ENCODE measurements at regions not wholly inside any gene's neighbourhood (a gene's known extent, or its start where the extent isn't known, plus 50 kb on each side); places are given as distances from the start of the nearest gene placed in this dataset.
A peak's percentile ranks its signal among the peaks of the same experiment; 100 is the strongest.

DNA sequence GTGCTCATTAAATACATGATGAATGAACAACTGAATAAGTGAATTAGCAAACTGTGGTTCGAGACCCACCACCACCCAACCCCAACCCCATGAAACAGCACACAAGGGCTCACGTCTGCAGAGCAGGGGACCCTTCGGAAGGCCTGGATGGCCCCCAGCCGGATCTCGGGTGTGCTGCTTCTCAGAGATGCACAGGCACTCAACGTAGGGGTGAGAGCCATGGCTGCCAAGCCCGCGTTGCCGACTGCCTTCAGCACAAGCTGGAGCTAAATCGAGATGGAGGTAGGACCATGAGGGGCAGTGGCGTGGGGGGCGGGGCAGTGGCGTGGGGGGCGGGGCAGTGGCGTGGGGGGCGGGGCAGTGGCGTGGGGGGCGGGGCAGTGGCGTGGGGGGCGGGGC lies 93.2 kb downstream of the LITAF start:
- Histone ChIP-seq H3K27ac (ENCODE audit: low read length) (no peak overlapping the region), H3K79me2 (ENCODE audit: low read length) (no peaks in the 10 kb centered on the region), H3K36me3 (replicated peaks; ENCODE audit: low read depth, low read length) (no peaks in the 10 kb centered on the region), H4K20me1 (ENCODE audit: insufficient read depth, low read length) (no peaks in the 10 kb centered on the region), H3K4me1 (ENCODE audit: low read length) (peaks cover 9% of the 10 kb centered on the region), H2AFZ (ENCODE audit: low read depth, low read length) (no peak overlapping the region), H3K4me2 (ENCODE audit: low read length) (peak overlapping the region; percentile 17; the same call in 1 of the 2 replicates), H3K27me3 (ENCODE audit: low read depth, low read length) (no peaks in the 10 kb centered on the region), H3K9me3 (ENCODE audit: insufficient read depth, low read length) (no peaks in the 10 kb centered on the region), H3K4me3 (ENCODE audit: low read length) (no peak overlapping the region), H3K9ac (ENCODE audit: low read length) (no peak overlapping the region)
- TF ChIP-seq, protein P1, sequence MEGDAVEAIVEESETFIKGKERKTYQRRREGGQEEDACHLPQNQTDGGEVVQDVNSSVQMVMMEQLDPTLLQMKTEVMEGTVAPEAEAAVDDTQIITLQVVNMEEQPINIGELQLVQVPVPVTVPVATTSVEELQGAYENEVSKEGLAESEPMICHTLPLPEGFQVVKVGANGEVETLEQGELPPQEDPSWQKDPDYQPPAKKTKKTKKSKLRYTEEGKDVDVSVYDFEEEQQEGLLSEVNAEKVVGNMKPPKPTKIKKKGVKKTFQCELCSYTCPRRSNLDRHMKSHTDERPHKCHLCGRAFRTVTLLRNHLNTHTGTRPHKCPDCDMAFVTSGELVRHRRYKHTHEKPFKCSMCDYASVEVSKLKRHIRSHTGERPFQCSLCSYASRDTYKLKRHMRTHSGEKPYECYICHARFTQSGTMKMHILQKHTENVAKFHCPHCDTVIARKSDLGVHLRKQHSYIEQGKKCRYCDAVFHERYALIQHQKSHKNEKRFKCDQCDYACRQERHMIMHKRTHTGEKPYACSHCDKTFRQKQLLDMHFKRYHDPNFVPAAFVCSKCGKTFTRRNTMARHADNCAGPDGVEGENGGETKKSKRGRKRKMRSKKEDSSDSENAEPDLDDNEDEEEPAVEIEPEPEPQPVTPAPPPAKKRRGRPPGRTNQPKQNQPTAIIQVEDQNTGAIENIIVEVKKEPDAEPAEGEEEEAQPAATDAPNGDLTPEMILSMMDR (IDR thresholded peaks at IDR 0.05; ENCODE audit: low read depth, low read length), result no peak
- TF ChIP-seq EZH2phosphoT487 (IDR thresholded peaks at IDR 0.05; ENCODE audit: low read depth), result no peak

DNA sequence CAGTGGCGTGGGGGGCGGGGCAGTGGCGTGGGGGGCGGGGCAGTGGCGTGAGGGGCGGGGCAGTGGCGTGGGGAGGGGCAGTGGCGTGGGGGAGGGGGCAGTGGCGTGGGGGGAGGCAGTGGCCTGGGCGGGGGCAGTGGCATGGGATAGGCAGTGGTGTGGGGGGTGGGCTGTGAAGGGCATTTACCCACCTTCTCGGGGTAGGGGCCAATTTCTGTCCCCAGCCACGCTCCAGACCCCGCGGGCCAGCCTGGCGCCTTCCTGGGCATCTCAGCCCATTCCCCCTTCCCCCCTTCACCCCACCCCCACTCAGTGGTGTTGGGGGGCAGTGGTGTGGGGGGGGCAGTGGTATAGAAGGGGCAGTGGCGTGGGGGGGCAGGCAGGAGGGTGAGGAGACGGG lies 92.7 kb downstream of the LITAF start:
- Histone ChIP-seq H3K36me3 (replicated peaks; ENCODE audit: low read depth, low read length) (no peaks in the 10 kb centered on the region), H3K9ac (ENCODE audit: low read length) (no peak overlapping the region), H3K27ac (ENCODE audit: low read length) (no peak overlapping the region), H2AFZ (ENCODE audit: low read depth, low read length) (no peak overlapping the region), H3K4me3 (ENCODE audit: low read length) (no peak overlapping the region), H3K4me2 (ENCODE audit: low read length) (no peak overlapping the region), H4K20me1 (ENCODE audit: insufficient read depth, low read length) (no peaks in the 10 kb centered on the region), H3K4me1 (ENCODE audit: low read length) (peaks cover 12% of the 10 kb centered on the region), H3K9me3 (ENCODE audit: insufficient read depth, low read length) (no peaks in the 10 kb centered on the region), H3K79me2 (ENCODE audit: low read length) (no peaks in the 10 kb centered on the region), H3K27me3 (ENCODE audit: low read depth, low read length) (no peaks in the 10 kb centered on the region)
- TF ChIP-seq, protein P1 (IDR thresholded peaks at IDR 0.05; ENCODE audit: low read depth, low read length), result no peak

DNA sequence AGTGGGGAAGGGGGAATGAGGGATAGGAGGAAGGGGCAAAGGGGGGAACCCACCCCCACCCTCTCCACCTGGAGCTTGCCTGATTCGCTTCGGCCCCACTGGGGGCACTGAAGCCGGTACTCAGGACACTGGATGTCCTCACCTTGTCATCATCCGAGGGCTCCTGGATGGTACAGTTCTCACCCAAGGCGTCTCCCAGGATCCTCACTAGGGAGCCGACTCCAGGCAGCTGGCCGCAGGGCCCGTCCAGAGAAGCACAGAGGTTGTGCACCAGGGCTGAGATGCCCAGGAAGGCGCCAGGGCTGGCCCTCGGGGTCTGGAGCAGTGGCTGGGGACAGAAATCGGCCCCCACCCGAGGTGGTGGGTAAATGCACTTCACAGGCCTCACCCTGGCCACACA lies 92.3 kb downstream of the LITAF start:
- Histone ChIP-seq H4K20me1 (ENCODE audit: insufficient read depth, low read length) (no peaks in the 10 kb centered on the region), H3K79me2 (ENCODE audit: low read length) (no peaks in the 10 kb centered on the region), H3K4me1 (ENCODE audit: low read length) (peaks cover 12% of the 10 kb centered on the region), H3K4me2 (ENCODE audit: low read length) (no peak overlapping the region), H2AFZ (ENCODE audit: low read depth, low read length) (no peak overlapping the region), H3K9me3 (ENCODE audit: insufficient read depth, low read length) (no peaks in the 10 kb centered on the region), H3K27ac (ENCODE audit: low read length) (no peak overlapping the region), H3K27me3 (ENCODE audit: low read depth, low read length) (no peaks in the 10 kb centered on the region), H3K36me3 (replicated peaks; ENCODE audit: low read depth, low read length) (no peaks in the 10 kb centered on the region), H3K4me3 (ENCODE audit: low read length) (no peak overlapping the region), H3K9ac (ENCODE audit: low read length) (no peak overlapping the region)
- TF ChIP-seq, protein P1 (IDR thresholded peaks at IDR 0.05; ENCODE audit: low read depth, low read length), result no peak
- TF ChIP-seq EZH2phosphoT487 (IDR thresholded peaks at IDR 0.05; ENCODE audit: low read depth), result no peak

DNA sequence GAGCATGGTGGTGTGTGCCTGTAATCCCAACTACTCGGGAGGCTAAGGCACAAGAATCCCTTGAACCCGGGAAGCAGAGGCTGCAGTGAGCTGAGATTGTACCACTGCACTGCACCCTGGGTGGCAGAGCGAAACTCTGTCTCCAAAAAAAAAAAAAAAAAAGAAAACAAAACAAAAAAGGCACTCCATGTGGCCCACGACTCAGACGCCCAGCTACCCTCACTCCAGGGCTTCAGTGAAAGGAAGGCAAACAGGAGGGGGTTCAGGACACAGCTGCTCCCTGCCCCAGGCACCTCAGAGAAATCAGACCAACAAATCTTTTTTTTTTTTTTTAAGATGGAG lies 91.7 kb downstream of the LITAF start:
- Histone ChIP-seq H3K79me2 (ENCODE audit: low read length) (no peaks in the 10 kb centered on the region), H3K9me3 (ENCODE audit: insufficient read depth, low read length) (no peaks in the 10 kb centered on the region), H3K9ac (ENCODE audit: low read length) (no peak overlapping the region), H3K4me1 (ENCODE audit: low read length) (peaks cover 12% of the 10 kb centered on the region), H3K27me3 (ENCODE audit: low read depth, low read length) (no peaks in the 10 kb centered on the region), H3K36me3 (replicated peaks; ENCODE audit: low read depth, low read length) (no peaks in the 10 kb centered on the region), H3K4me3 (ENCODE audit: low read length) (no peak overlapping the region), H3K27ac (ENCODE audit: low read length) (no peak overlapping the region), H2AFZ (ENCODE audit: low read depth, low read length) (peak overlapping the region; percentile 91; the same call in 1 of the 2 replicates), H3K4me2 (ENCODE audit: low read length) (no peak overlapping the region), H4K20me1 (ENCODE audit: insufficient read depth, low read length) (no peaks in the 10 kb centered on the region)
- TF ChIP-seq EZH2phosphoT487 (IDR thresholded peaks at IDR 0.05; ENCODE audit: low read depth), result no peak
- TF ChIP-seq, protein P1 (IDR thresholded peaks at IDR 0.05; ENCODE audit: low read depth, low read length), result no peak
